Mononuclear cell (primary cell): ENCODE measurements at regions not wholly inside any gene's neighbourhood (a gene's known extent, or its start where the extent isn't known, plus 50 kb on each side); places are given as distances from the start of the nearest gene placed in this dataset.

Experiments used
- H3K27me3 ChIP-seq: 2 replicates; pipeline ENCODE4 v1.6.0; 2011; ENCODE audit warnings: low read length, control low read depth; ENCODE audit not compliant: insufficient read depth
- H3K4me1 ChIP-seq: 2 replicates; pipeline ENCODE4 v1.5.1; 2011; ENCODE audit warnings: mild to moderate bottlenecking, low read length, control low read depth; ENCODE audit not compliant: insufficient read depth
- H3K4me3 ChIP-seq: 2 replicates; pipeline ENCODE4 v1.5.1; 2011; ENCODE audit warnings: mild to moderate bottlenecking, low read length, moderate library complexity
- H3K9me3 ChIP-seq: 2 replicates; pipeline ENCODE4 v1.5.1; 2011; ENCODE audit warnings: low read depth, mild to moderate bottlenecking, control low read depth, low read length

- Histone ChIP-seq H3K4me3 (no peak overlapping the region), H3K4me1 (no peaks in the 10 kb centered on the region), H3K27me3 (peaks cover 22% of the 10 kb centered on the region), H3K9me3 (no peaks in the 10 kb centered on the region)
Measured at GRCh38 chr1:204736836-204737235, 51.3 kb upstream of the LRRN2 start.

GRCh38 chr1:204738506-204738905, 53.0 kb upstream of the LRRN2 start:
- peaks cover 22% of the 10 kb centered on the region for H3K27me3 ChIP-seq
- H3K9me3 ChIP-seq: no peaks in the 10 kb centered on the region
- no peaks in the 10 kb centered on the region for H3K4me1 ChIP-seq
- H3K4me3 ChIP-seq: no peak overlapping the region

- H3K4me3 ChIP-seq: no peak overlapping the region
Measured at GRCh38 chr1:204740354-204740753, 54.8 kb upstream of the LRRN2 start.

GRCh38 chr1:204741440-204741839, 55.9 kb upstream of the LRRN2 start:
- Histone ChIP-seq H3K27me3 (peaks cover 22% of the 10 kb centered on the region), H3K9me3 (no peaks in the 10 kb centered on the region), H3K4me3 (no peak overlapping the region), H3K4me1 (no peaks in the 10 kb centered on the region)

More at GRCh38 chr1:204740354-204740753, 54.8 kb upstream of the LRRN2 start:
- H3K27me3 ChIP-seq: peaks cover 22% of the 10 kb centered on the region
- H3K9me3 ChIP-seq: no peaks in the 10 kb centered on the region
- H3K4me1 ChIP-seq: no peaks in the 10 kb centered on the region

GRCh38 chr1:204742676-204743251, 57.2 kb upstream of the LRRN2 start:
- Histone ChIP-seq H3K4me3 (no peak overlapping the region), H3K9me3 (no peaks in the 10 kb centered on the region), H3K4me1 (no peaks in the 10 kb centered on the region), H3K27me3 (peaks cover 20% of the 10 kb centered on the region)

- H3K27me3 ChIP-seq: peaks cover 13% of the 10 kb centered on the region
- H3K4me3 ChIP-seq: no peak overlapping the region
- no peaks in the 10 kb centered on the region for H3K4me1 ChIP-seq
- H3K9me3 ChIP-seq: no peaks in the 10 kb centered on the region
Measured at GRCh38 chr1:204744107-204744779, 58.7 kb upstream of the LRRN2 start.

- H3K27me3 ChIP-seq: no peaks in the 10 kb centered on the region
Measured at GRCh38 chr1:204746838-204747442, 61.4 kb upstream of the LRRN2 start.

GRCh38 chr1:204751480-204751879, 65.9 kb upstream of the LRRN2 start:
- H3K4me1 ChIP-seq: no peaks in the 10 kb centered on the region
- no peak overlapping the region for H3K4me3 ChIP-seq
- H3K9me3 ChIP-seq: no peaks in the 10 kb centered on the region
- no peaks in the 10 kb centered on the region for H3K27me3 ChIP-seq

More at GRCh38 chr1:204746838-204747442, 61.4 kb upstream of the LRRN2 start:
- no peak overlapping the region for H3K4me3 ChIP-seq
- no peaks in the 10 kb centered on the region for H3K4me1 ChIP-seq
- no peaks in the 10 kb centered on the region for H3K9me3 ChIP-seq

- H3K9me3 ChIP-seq: no peaks in the 10 kb centered on the region
- no peaks in the 10 kb centered on the region for H3K27me3 ChIP-seq
- H3K4me1 ChIP-seq: no peaks in the 10 kb centered on the region
- no peak overlapping the region for H3K4me3 ChIP-seq
Measured at GRCh38 chr1:204751883-204752687, 66.5 kb upstream of the LRRN2 start.

GRCh38 chr1:204752688-204753040, 67.1 kb upstream of the LRRN2 start:
- H3K9me3 ChIP-seq: no peaks in the 10 kb centered on the region
- no peaks in the 10 kb centered on the region for H3K27me3 ChIP-seq
- no peak overlapping the region for H3K4me3 ChIP-seq
- no peaks in the 10 kb centered on the region for H3K4me1 ChIP-seq

- Histone ChIP-seq H3K4me3 (no peak overlapping the region), H3K27me3 (no peaks in the 10 kb centered on the region), H3K9me3 (no peaks in the 10 kb centered on the region), H3K4me1 (no peaks in the 10 kb centered on the region)
Measured at GRCh38 chr1:204754821-204755220, 69.3 kb upstream of the LRRN2 start.

- Histone ChIP-seq H3K9me3 (no peaks in the 10 kb centered on the region), H3K4me1 (no peaks in the 10 kb centered on the region), H3K4me3 (no peak overlapping the region), H3K27me3 (no peaks in the 10 kb centered on the region)
Measured at GRCh38 chr1:204756349-204756748, 70.8 kb upstream of the LRRN2 start.

GRCh38 chr1:204756811-204757210, 71.3 kb upstream of the LRRN2 start:
- Histone ChIP-seq H3K4me1 (no peaks in the 10 kb centered on the region), H3K27me3 (no peaks in the 10 kb centered on the region), H3K9me3 (no peaks in the 10 kb centered on the region), H3K4me3 (no peak overlapping the region)

GRCh38 chr1:204758601-204759000, 73.1 kb upstream of the LRRN2 start:
- no peaks in the 10 kb centered on the region for H3K27me3 ChIP-seq
- peaks cover 2% of the 10 kb centered on the region for H3K4me1 ChIP-seq
- H3K4me3 ChIP-seq: no peak overlapping the region
- no peaks in the 10 kb centered on the region for H3K9me3 ChIP-seq

GRCh38 chr1:204760350-204760749, 74.8 kb upstream of the LRRN2 start:
- H3K9me3 ChIP-seq: no peaks in the 10 kb centered on the region
- peaks cover 2% of the 10 kb centered on the region for H3K27me3 ChIP-seq
- H3K4me3 ChIP-seq: no peak overlapping the region
- H3K4me1 ChIP-seq: peaks cover 4% of the 10 kb centered on the region
